ENCODE measurements at regions not wholly inside any gene's neighbourhood (a gene's known extent, or its start where the extent isn't known, plus 50 kb on each side); places are given as distances from the start of the nearest gene placed in this dataset.

GRCh38 chr6:122154155-122154554 lies 245.3 kb upstream of the HSF2 start:
- H3K27ac ChIP-seq (ENCODE audit: low read depth in 1 of 2, low read length in 2 of 2) = no peak overlapping the region
- H3K9ac ChIP-seq (ENCODE audit: low read depth in 1 of 2, low read length in 2 of 2) = no peak overlapping the region
- H3K36me3 ChIP-seq (ENCODE audit: control insufficient read depth in 4 of 4, insufficient read depth in 3 of 4, low read depth in 1 of 4, low read length in 3 of 4) = no peaks in the 10 kb centered on the region
- H3K4me3 ChIP-seq (ENCODE audit: low read depth in 1 of 3, low read length in 3 of 3) = no peak overlapping the region
- WGBS = 53% methylated on average over 1 of the region's 1 CpG
- TF ChIP-seq REST (IDR thresholded peaks at IDR 0.05) (no peak), JUND (IDR thresholded peaks at IDR 0.05) (no peak), HNF4G (IDR thresholded peaks at IDR 0.05) (no peak), RXRA (IDR thresholded peaks at IDR 0.05) (no peak), MAX (IDR thresholded peaks at IDR 0.05) (no peak), ZBTB33 (IDR thresholded peaks at IDR 0.05) (no peak), ATF3 (IDR thresholded peaks at IDR 0.05) (no peak), FOXA2 (IDR thresholded peaks at IDR 0.05) (no peak)
- no peak for DNase-seq (ENCODE audit: low spot score)
- no peaks in the 10 kb centered on the region for H3K9me3 ChIP-seq (ENCODE audit: control insufficient read depth in 4 of 4, low read length in 3 of 4)
- no peaks in the 10 kb centered on the region for H3K4me1 ChIP-seq (ENCODE audit: control insufficient read depth in 4 of 4, insufficient read depth in 4 of 4, low read length in 3 of 4)
- no peaks in the 10 kb centered on the region for H3K27me3 ChIP-seq (ENCODE audit: control insufficient read depth in 4 of 4, insufficient read depth in 4 of 4, low read length in 3 of 4)

- no peaks in the 10 kb centered on the region for H3K4me1 ChIP-seq (ENCODE audit: control insufficient read depth in 4 of 4, insufficient read depth in 4 of 4, low read length in 3 of 4)
- DNase-seq (ENCODE audit: low spot score) = no peak
- no peak overlapping the region for H3K9ac ChIP-seq (ENCODE audit: low read depth in 1 of 2, low read length in 2 of 2)
- no peak for TF ChIP-seq CTCF (IDR thresholded peaks at IDR 0.05; ENCODE audit: low read depth, low read length, missing input control)
- TF ChIP-seq ATF3 (IDR thresholded peaks at IDR 0.05) = no peak
- no peak for TF ChIP-seq JUND (IDR thresholded peaks at IDR 0.05)
- no peak for TF ChIP-seq TAF1 (conservative IDR thresholded peaks at IDR 0.05)
- no peak for TF ChIP-seq MAX (IDR thresholded peaks at IDR 0.05)
- peak; percentile 52 for TF ChIP-seq NR2F2 (IDR thresholded peaks at IDR 0.05)
- WGBS = 58% methylated on average over 2 of the region's 2 CpGs
- no peak overlapping the region for H3K4me3 ChIP-seq (ENCODE audit: low read depth in 1 of 3, low read length in 3 of 3)
- no peaks in the 10 kb centered on the region for H3K9me3 ChIP-seq (ENCODE audit: control insufficient read depth in 4 of 4, low read length in 3 of 4)
- H3K27ac ChIP-seq (ENCODE audit: low read depth in 1 of 2, low read length in 2 of 2) = no peak overlapping the region
- no peaks in the 10 kb centered on the region for H3K27me3 ChIP-seq (ENCODE audit: control insufficient read depth in 4 of 4, insufficient read depth in 4 of 4, low read length in 3 of 4)
- H3K36me3 ChIP-seq (ENCODE audit: control insufficient read depth in 4 of 4, insufficient read depth in 3 of 4, low read depth in 1 of 4, low read length in 3 of 4) = no peaks in the 10 kb centered on the region
Measured at GRCh38 chr6:122154912-122155575, 244.4 kb upstream of the HSF2 start.

Measured in liver (tissue), 8 donors.